Activated T-cell treated with anti-CD3 and anti-CD28 coated beads, Interleukin-2, amount 50 U/mL, for 72 hours (primary cell): ENCODE measurements at regions not wholly inside any gene's neighbourhood (a gene's known extent, or its start where the extent isn't known, plus 50 kb on each side); places are given as distances from the start of the nearest gene placed in this dataset.
"Not testable (repeated sequence)": the region's sequence is repeated elsewhere in the genome, so short reads cannot be mapped to it uniquely, and the experiment has no call there.

Experiments
- ATAC-seq, 2 donors: fragments of 150-1000 bp; cut with Tn5 transposase; replicated peaks in 1 of 2; 2 replicates each; pipeline ENCODE4 v1.10.0; 2021; ENCODE audit warnings: moderate library complexity in 2 of 2, mild to moderate bottlenecking in 1 of 2
- DNase-seq, 2 donors: peaks; one replicate each; pipeline ENCODE4 v3.0.0; 2021 to 2022; ENCODE audit warnings: mixed read lengths in 1 of 2
- H3K27ac Mint-ChIP-seq: one replicate; pipeline ENCODE4 v1.8.0; 2022; ENCODE audit warnings: mild to moderate bottlenecking, moderate library complexity, mixed read lengths
- H3K27me3 Mint-ChIP-seq: one replicate; pipeline ENCODE4 v1.8.0; 2022; ENCODE audit warnings: low read depth, mixed read lengths
- H3K36me3 Mint-ChIP-seq, 2 donors: one replicate each; pipeline ENCODE4 v1.8.0; 2022; ENCODE audit warnings: mixed read lengths in 2 of 2, mild to moderate bottlenecking in 1 of 2; ENCODE audit not compliant: insufficient read depth in 2 of 2
- H3K4me1 Mint-ChIP-seq: one replicate; pipeline ENCODE4 v1.8.0; 2022; ENCODE audit warnings: low read depth, mixed read lengths
- H3K4me3 Mint-ChIP-seq, 2 donors: one replicate each; pipeline ENCODE4 v1.8.0; 2022; ENCODE audit warnings: mild to moderate bottlenecking in 2 of 2, mixed read lengths in 2 of 2, moderate library complexity in 2 of 2
- H3K9me3 Mint-ChIP-seq, 2 donors: one replicate each; pipeline ENCODE4 v1.8.0; 2022; ENCODE audit warnings: mixed read lengths in 2 of 2

DNA sequence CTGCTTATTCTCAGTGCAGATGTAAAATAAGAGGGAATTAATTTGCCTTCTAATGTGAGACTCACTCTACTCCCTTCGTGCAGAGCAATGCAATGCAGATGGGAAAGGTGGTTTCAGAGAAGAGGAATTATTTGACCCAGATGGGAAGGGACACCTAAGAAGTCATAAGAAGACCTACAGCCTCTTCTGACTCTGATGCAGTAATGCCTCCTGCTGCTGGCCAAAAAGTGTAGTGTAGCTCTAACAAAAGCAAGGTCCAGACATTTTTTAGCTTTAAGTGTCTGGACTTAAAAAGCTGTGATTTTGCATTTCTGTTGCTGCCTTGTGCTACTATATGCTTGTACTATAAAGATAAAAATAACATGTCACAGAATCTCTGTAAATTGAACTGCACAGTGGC, 501.4 kb downstream of the TTLL7 start:
- peaks cover 4 to 17% of the 10 kb centered on the region in 2 donors for H3K36me3 Mint-ChIP-seq
- peaks cover 9 to 12% of the 10 kb centered on the region in 2 donors for H3K9me3 Mint-ChIP-seq
- no peak overlapping the region for H3K4me3 Mint-ChIP-seq
- H3K27ac Mint-ChIP-seq, result no peak overlapping the region
- H3K27me3 Mint-ChIP-seq, result no peaks in the 10 kb centered on the region
- ATAC-seq, result no peak
- no peak for DNase-seq
- H3K4me1 Mint-ChIP-seq, result peaks cover 41% of the 10 kb centered on the region

DNA sequence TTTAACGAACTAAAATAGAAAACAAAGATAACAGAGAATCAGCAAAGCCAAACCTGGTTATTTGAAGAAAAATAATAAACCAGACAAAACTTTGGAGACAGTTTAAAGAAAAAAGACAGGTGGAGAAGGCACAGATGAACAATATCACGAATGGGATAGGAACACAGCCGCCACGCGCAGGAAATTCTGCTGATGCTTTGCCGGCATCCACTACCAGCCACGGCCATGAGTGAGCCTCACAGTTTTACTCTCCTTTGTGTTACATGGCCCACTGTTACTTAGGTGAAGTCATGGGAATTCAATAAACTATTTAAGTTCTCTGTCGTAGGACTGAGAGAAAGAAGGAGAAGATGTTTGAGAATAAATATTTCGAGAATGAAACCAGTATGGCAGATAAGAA, 503.4 kb downstream of the TTLL7 start:
- ATAC-seq (no peak), DNase-seq (no peak)
- Mint-ChIP-seq H3K9me3 (peaks cover 5 to 9% of the 10 kb centered on the region in 2 donors), H3K36me3 (peaks cover 2 to 11% of the 10 kb centered on the region in 2 donors), H3K4me1 (peaks cover 40% of the 10 kb centered on the region), H3K27me3 (no peaks in the 10 kb centered on the region), H3K4me3 (no peak overlapping the region), H3K27ac (no peak overlapping the region)

GRCh38 chr1:83493633-83494032, 505.3 kb downstream of the TTLL7 start:
- peaks cover 2 to 7% of the 10 kb centered on the region in 2 donors for H3K36me3 Mint-ChIP-seq
- DNase-seq (no peak), ATAC-seq (no peak)
- H3K9me3 Mint-ChIP-seq, result peaks cover 2% of the 10 kb centered on the region in 2 donors
- no peak overlapping the region for H3K4me3 Mint-ChIP-seq
- H3K4me1 Mint-ChIP-seq, result peaks cover 42% of the 10 kb centered on the region
- no peaks in the 10 kb centered on the region for H3K27me3 Mint-ChIP-seq
- H3K27ac Mint-ChIP-seq, result no peak overlapping the region

DNA sequence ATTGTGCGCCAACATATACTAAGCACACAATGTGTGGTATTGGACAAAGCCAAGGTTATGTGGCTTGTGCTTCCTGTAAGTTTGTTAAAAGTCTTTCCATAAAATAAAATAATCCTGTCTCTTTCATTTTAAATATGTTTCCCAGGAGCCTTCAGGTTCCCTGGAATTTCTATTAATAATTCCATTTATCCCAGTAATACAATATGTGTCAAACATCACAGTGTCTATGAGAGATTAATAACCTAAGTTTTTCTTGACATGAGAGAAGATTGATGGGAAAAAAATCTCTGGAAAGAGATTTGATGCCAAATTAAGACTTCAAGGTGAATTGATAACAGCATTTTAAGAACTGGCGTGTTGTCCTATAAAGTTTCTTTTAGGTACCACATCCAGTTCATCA, 507.0 kb downstream of the TTLL7 start:
- H3K27ac Mint-ChIP-seq, result no peak overlapping the region
- H3K4me3 Mint-ChIP-seq, result no peak overlapping the region
- peaks cover 2 to 7% of the 10 kb centered on the region in 2 donors for H3K36me3 Mint-ChIP-seq
- peaks cover 59% of the 10 kb centered on the region for H3K4me1 Mint-ChIP-seq
- H3K9me3 Mint-ChIP-seq, result peaks cover 2% of the 10 kb centered on the region in 2 donors
- no peaks in the 10 kb centered on the region for H3K27me3 Mint-ChIP-seq
- no peak for ATAC-seq
- DNase-seq, result no peak

GRCh38 chr1:83490988-83491387, 507.9 kb downstream of the TTLL7 start:
- peaks cover 67% of the 10 kb centered on the region for H3K4me1 Mint-ChIP-seq
- peaks cover 2 to 7% of the 10 kb centered on the region in 2 donors for H3K36me3 Mint-ChIP-seq
- peak overlapping the region; percentile 34 to 45 for H3K4me3 Mint-ChIP-seq
- ATAC-seq (peak; percentile 69 to 72), DNase-seq (no peak)
- peaks cover under 1 to 2% of the 10 kb centered on the region in 2 donors for H3K9me3 Mint-ChIP-seq
- H3K27me3 Mint-ChIP-seq, result no peaks in the 10 kb centered on the region
- peak overlapping the region; percentile 41 for H3K27ac Mint-ChIP-seq

GRCh38 chr1:83488105-83488504, 510.8 kb downstream of the TTLL7 start:
- DNase-seq (peak; percentile 38 to 39), ATAC-seq (peak; percentile 95 to 96)
- Mint-ChIP-seq H3K4me3 (peak overlapping the region; percentile 62 to 75), H3K27ac (peak overlapping the region; percentile 91), H3K4me1 (peaks cover 68% of the 10 kb centered on the region)
- H3K9me3 Mint-ChIP-seq, H3K27me3 Mint-ChIP-seq, H3K36me3 Mint-ChIP-seq: not testable (repeated sequence)

DNA sequence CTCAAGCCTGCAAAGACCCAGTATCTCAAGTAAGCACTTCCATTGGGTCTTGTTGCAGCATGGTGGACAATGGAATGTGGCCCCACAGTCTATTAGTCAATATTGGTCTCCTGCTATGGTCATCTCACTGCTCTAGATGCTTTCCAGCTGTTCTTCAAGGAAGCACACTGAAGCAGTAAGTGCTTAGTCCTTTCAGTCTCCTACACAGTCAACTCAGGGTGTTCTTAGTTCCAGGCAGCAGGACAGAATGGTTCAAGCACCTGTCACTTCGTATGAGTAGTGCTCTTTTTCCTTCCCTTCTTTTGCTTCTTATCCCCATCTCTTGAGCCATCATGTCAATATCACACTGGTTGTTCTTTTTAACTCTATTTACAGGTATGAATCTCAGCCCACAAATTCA, 511.5 kb downstream of the TTLL7 start:
- Mint-ChIP-seq H3K27ac (peak overlapping the region; percentile 26), H3K4me3 (peak overlapping the region in 1 of 2 donors; percentile 30), H3K4me1 (peaks cover 63% of the 10 kb centered on the region)
- DNase-seq, H3K9me3 Mint-ChIP-seq, H3K27me3 Mint-ChIP-seq, H3K36me3 Mint-ChIP-seq: not testable (repeated sequence)
- ATAC-seq, result peak in 1 of 2 donors; percentile 6

DNA sequence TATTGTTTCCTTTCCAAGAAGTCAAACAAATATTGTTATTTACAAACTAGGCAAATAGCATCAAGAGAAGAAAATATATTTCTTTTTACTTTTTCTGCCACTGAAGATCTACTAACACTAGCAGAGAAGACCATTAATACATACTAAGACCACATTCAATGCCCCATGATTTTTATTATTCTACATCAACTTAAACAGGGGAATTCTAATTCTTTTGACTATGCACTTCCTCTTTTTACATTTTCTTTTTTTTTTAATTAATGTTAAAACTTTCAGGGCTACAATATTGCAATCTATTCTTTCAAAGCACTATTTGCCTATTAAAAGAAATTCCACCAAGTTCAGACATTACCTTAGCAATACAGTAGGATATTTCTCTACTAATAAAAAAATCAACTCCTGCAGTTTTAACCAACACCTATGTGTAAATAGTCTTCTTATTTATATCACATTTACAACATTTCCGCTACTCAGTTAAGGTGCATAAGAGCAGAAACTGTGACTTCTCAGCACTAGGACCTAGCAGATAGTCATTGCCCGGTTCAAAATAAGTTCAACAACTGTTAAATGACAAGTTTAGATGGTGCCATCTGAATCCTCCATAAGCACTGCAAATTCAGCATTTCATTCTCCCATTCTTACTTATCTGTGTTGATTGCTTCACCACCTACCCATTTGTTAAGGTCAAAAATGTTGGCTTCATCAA, 513.5 kb downstream of the TTLL7 start:
- DNase-seq, ATAC-seq, H3K27ac Mint-ChIP-seq, H3K36me3 Mint-ChIP-seq, H3K27me3 Mint-ChIP-seq, H3K4me3 Mint-ChIP-seq, H3K9me3 Mint-ChIP-seq: not testable (repeated sequence)
- H3K4me1 Mint-ChIP-seq, result peaks cover 49% of the 10 kb centered on the region

- H3K36me3 Mint-ChIP-seq, H3K27ac Mint-ChIP-seq, H3K9me3 Mint-ChIP-seq, H3K27me3 Mint-ChIP-seq, ATAC-seq, DNase-seq, H3K4me3 Mint-ChIP-seq: not testable (repeated sequence)
- peaks cover 23% of the 10 kb centered on the region for H3K4me1 Mint-ChIP-seq
Observed at GRCh38 chr1:83481284-83481683, 517.6 kb downstream of the TTLL7 start.

- peak; percentile 17 to 23 for ATAC-seq
- H3K36me3 Mint-ChIP-seq, DNase-seq, H3K27ac Mint-ChIP-seq, H3K4me3 Mint-ChIP-seq, H3K9me3 Mint-ChIP-seq, H3K27me3 Mint-ChIP-seq: not testable (repeated sequence)
- peaks cover 24% of the 10 kb centered on the region for H3K4me1 Mint-ChIP-seq
Observed at GRCh38 chr1:83479591-83480239, 519.2 kb downstream of the TTLL7 start.

GRCh38 chr1:83478127-83478526, 520.8 kb downstream of the TTLL7 start:
- not testable (repeated sequence) for H3K36me3 Mint-ChIP-seq, H3K4me3 Mint-ChIP-seq, H3K27ac Mint-ChIP-seq, ATAC-seq, H3K27me3 Mint-ChIP-seq, DNase-seq, H3K9me3 Mint-ChIP-seq
- peaks cover 27% of the 10 kb centered on the region for H3K4me1 Mint-ChIP-seq

GRCh38 chr1:83476518-83476917, 522.4 kb downstream of the TTLL7 start:
- not testable (repeated sequence) for DNase-seq, H3K27me3 Mint-ChIP-seq, H3K9me3 Mint-ChIP-seq, H3K36me3 Mint-ChIP-seq, H3K27ac Mint-ChIP-seq
- peak overlapping the region; percentile 10 to 38 for H3K4me3 Mint-ChIP-seq
- peaks cover 27% of the 10 kb centered on the region for H3K4me1 Mint-ChIP-seq
- peak; percentile 73 to 87 for ATAC-seq

- DNase-seq, ATAC-seq, H3K27me3 Mint-ChIP-seq, H3K27ac Mint-ChIP-seq, H3K36me3 Mint-ChIP-seq, H3K4me3 Mint-ChIP-seq, H3K9me3 Mint-ChIP-seq: not testable (repeated sequence)
- peaks cover 17% of the 10 kb centered on the region for H3K4me1 Mint-ChIP-seq
Observed at GRCh38 chr1:83474946-83475345, 524.0 kb downstream of the TTLL7 start.
